OCI-LY1 (cell line): ENCODE measurements at regions not wholly inside any gene's neighbourhood (a gene's known extent, or its start where the extent isn't known, plus 50 kb on each side); places are given as distances from the start of the nearest gene placed in this dataset.

Experiments used
- H2AFZ ChIP-seq: fragments of 200-600 bp; sonication (generic), shearing (Covaris generic); 2 replicates; pipeline ENCODE4 v1.6.0; 2014; ENCODE audit warnings: antibody characterized with exemption, mild to moderate bottlenecking, low read length
- H3F3A ChIP-seq: fragments of 200-600 bp; sonication (generic), shearing (Covaris generic); 2 replicates; pipeline ENCODE4 v1.6.0; 2014; ENCODE audit warnings: mild to moderate bottlenecking, antibody characterized with exemption, low read length, moderate library complexity; ENCODE audit not compliant: insufficient read depth
- H3K27ac ChIP-seq: fragments of 200-600 bp; sonication (generic); 2 replicates; pipeline ENCODE4 v1.5.1; 2014; ENCODE audit warnings: low read length, mixed run types, mild to moderate bottlenecking, low read depth; ENCODE audit not compliant: poor library complexity, severe bottlenecking
- H3K27me3 ChIP-seq: fragments of 200-600 bp; sonication (generic); 2 replicates; pipeline ENCODE4 v1.6.0; 2014; ENCODE audit warnings: antibody characterized with exemption, mild to moderate bottlenecking, low read length, moderate library complexity; ENCODE audit not compliant: insufficient read depth
- H3K36me3 ChIP-seq: fragments of 200-600 bp; sonication (generic); 2 replicates; pipeline ENCODE4 v1.6.1; 2014; ENCODE audit warnings: mild to moderate bottlenecking, antibody characterized with exemption, low read length, moderate library complexity, mixed read lengths; ENCODE audit not compliant: insufficient read depth
- H3K4me1 ChIP-seq: fragments of 200-600 bp; sonication (generic); 2 replicates; pipeline ENCODE4 v1.5.1; 2014; ENCODE audit warnings: mild to moderate bottlenecking, low read length, moderate library complexity; ENCODE audit not compliant: insufficient read depth, severe bottlenecking
- H3K4me2 ChIP-seq: fragments of 200-600 bp; sonication (generic), shearing (Covaris generic); 2 replicates; pipeline ENCODE4 v1.6.1; 2014; ENCODE audit warnings: low read length
- H3K4me3 ChIP-seq: fragments of 200-600 bp; sonication (generic); 2 replicates; pipeline ENCODE4 v1.5.1; 2014; ENCODE audit warnings: low read length, low read depth, mild to moderate bottlenecking, mixed read lengths; ENCODE audit not compliant: poor library complexity, severe bottlenecking
- H3K79me2 ChIP-seq: fragments of 200-600 bp; shearing (Covaris generic); 2 replicates; pipeline ENCODE4 v1.6.1; 2016; ENCODE audit warnings: mixed run types, low read length, mixed read lengths; ENCODE audit not compliant: insufficient read depth
- H3K9ac ChIP-seq: fragments of 200-600 bp; sonication (generic), shearing (Covaris generic); 2 replicates; pipeline ENCODE4 v1.6.1; 2014; ENCODE audit warnings: mild to moderate bottlenecking, low read length, mixed read lengths
- H3K9me2 ChIP-seq: fragments of 200-600 bp; sonication (generic), shearing (Covaris generic); 2 replicates; pipeline ENCODE4 v1.6.1; 2014; ENCODE audit warnings: low read depth, mild to moderate bottlenecking, low read length, mixed read lengths
- H3K9me3 ChIP-seq: fragments of 200-600 bp; shearing (Covaris generic); 2 replicates; pipeline ENCODE4 v1.6.1; 2014; ENCODE audit warnings: low read length, mixed read lengths
- H4K20me1 ChIP-seq: fragments of 200-600 bp; sonication (generic), shearing (Covaris generic); 2 replicates; pipeline ENCODE4 v1.6.0; 2016; ENCODE audit warnings: mild to moderate bottlenecking, low read length; ENCODE audit not compliant: insufficient read depth
- EZH2 ChIP-seq: fragments of 200-600 bp; sonication (generic), shearing (Covaris generic); IDR thresholded peaks from 2 replicates; pipeline ENCODE4 v1.8.0; 2017; ENCODE audit warnings: borderline replicate concordance, mixed run types, mild to moderate bottlenecking, antibody characterized with exemption, low read length, moderate library complexity, mixed read lengths
- TF ChIP-seq, protein P1 (sequence below): fragments of 200-600 bp; sonication (generic), shearing (Covaris generic); IDR thresholded peaks from 2 replicates; pipeline ENCODE4 v1.5.1; 2017; ENCODE audit warnings: mild to moderate bottlenecking, antibody characterized with exemption, low read length, moderate library complexity, mixed read lengths

DNA sequence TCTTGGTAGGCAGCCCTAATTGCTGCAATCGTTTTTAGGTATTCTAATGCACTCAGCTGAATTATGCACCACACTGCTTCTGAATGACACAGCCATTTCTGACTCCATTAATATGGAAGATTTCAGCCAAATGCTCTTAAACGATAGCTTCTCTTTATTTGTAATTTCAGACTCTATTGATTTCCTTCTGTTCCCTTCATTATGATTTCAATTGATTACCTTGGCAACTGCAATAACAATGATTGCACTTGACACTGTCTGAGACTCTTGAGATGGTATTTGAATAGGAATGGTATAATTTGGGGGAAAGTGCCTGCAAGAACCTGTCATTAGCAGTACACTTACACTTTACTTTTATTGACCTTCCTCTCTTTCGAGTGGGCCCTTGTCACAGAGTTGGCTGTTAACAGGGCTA, 296.1 kb upstream of the DMAC1 start:
- Histone ChIP-seq H4K20me1 (no peaks in the 10 kb centered on the region), H3K4me3 (no peak overlapping the region), H3K4me2 (no peak overlapping the region), H3K9ac (no peak overlapping the region), H3K27me3 (no peaks in the 10 kb centered on the region), H3K9me2 (no peaks in the 10 kb centered on the region), H3F3A (no peaks in the 10 kb centered on the region), H2AFZ (no peak overlapping the region), H3K27ac (no peak overlapping the region), H3K36me3 (no peaks in the 10 kb centered on the region), H3K79me2 (no peaks in the 10 kb centered on the region), H3K9me3 (no peaks in the 10 kb centered on the region), H3K4me1 (no peaks in the 10 kb centered on the region)
- TF ChIP-seq, protein P1, sequence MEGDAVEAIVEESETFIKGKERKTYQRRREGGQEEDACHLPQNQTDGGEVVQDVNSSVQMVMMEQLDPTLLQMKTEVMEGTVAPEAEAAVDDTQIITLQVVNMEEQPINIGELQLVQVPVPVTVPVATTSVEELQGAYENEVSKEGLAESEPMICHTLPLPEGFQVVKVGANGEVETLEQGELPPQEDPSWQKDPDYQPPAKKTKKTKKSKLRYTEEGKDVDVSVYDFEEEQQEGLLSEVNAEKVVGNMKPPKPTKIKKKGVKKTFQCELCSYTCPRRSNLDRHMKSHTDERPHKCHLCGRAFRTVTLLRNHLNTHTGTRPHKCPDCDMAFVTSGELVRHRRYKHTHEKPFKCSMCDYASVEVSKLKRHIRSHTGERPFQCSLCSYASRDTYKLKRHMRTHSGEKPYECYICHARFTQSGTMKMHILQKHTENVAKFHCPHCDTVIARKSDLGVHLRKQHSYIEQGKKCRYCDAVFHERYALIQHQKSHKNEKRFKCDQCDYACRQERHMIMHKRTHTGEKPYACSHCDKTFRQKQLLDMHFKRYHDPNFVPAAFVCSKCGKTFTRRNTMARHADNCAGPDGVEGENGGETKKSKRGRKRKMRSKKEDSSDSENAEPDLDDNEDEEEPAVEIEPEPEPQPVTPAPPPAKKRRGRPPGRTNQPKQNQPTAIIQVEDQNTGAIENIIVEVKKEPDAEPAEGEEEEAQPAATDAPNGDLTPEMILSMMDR: no peak
- no peak for TF ChIP-seq EZH2

DNA sequence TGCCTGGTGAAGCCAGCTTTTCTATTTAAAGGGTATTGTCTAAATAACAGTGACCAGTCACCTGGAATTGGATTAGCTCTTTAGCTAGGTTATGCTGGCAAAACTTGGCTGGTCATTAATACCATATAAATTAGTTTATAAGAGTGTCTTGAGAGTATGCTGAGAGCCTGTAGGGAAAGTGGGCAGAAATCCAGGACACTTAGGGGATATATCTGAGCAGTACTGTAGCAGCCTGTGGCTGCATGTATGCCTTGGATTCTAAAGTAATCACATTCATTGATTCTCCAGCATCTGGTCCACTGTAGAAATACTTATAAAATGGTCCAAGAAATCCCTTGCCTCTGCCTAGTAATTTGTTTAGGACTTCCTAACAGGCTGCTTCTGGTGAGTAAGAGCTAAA, 288.9 kb upstream of the DMAC1 start:
- Histone ChIP-seq H3F3A (no peaks in the 10 kb centered on the region), H3K79me2 (no peaks in the 10 kb centered on the region), H3K27me3 (no peaks in the 10 kb centered on the region), H3K9me2 (no peaks in the 10 kb centered on the region), H3K9me3 (no peaks in the 10 kb centered on the region), H3K4me1 (no peaks in the 10 kb centered on the region), H3K27ac (no peak overlapping the region), H3K4me2 (no peak overlapping the region), H3K9ac (no peak overlapping the region), H3K36me3 (no peaks in the 10 kb centered on the region), H3K4me3 (no peak overlapping the region), H2AFZ (no peak overlapping the region), H4K20me1 (no peaks in the 10 kb centered on the region)
- TF ChIP-seq, protein P1: no peak
- TF ChIP-seq EZH2: no peak

GRCh38 chr9:8085986-8086385, 286.4 kb upstream of the DMAC1 start:
- H3K79me2 ChIP-seq: no peaks in the 10 kb centered on the region
- TF ChIP-seq, protein P1: no peak
- TF ChIP-seq EZH2: no peak
- H3K4me1 ChIP-seq: no peaks in the 10 kb centered on the region
- no peak overlapping the region for H3K27ac ChIP-seq
- no peaks in the 10 kb centered on the region for H3K27me3 ChIP-seq
- H3K9me2 ChIP-seq: no peaks in the 10 kb centered on the region
- no peak overlapping the region for H3K4me2 ChIP-seq
- no peaks in the 10 kb centered on the region for H4K20me1 ChIP-seq
- no peaks in the 10 kb centered on the region for H3K36me3 ChIP-seq
- H3K9me3 ChIP-seq: no peaks in the 10 kb centered on the region
- no peak overlapping the region for H3K4me3 ChIP-seq
- H2AFZ ChIP-seq: no peak overlapping the region
- no peak overlapping the region for H3K9ac ChIP-seq
- H3F3A ChIP-seq: no peaks in the 10 kb centered on the region
